ENCODE measurements at regions not wholly inside any gene's neighbourhood (a gene's known extent, or its start where the extent isn't known, plus 50 kb on each side); places are given as distances from the start of the nearest gene placed in this dataset.

DNA sequence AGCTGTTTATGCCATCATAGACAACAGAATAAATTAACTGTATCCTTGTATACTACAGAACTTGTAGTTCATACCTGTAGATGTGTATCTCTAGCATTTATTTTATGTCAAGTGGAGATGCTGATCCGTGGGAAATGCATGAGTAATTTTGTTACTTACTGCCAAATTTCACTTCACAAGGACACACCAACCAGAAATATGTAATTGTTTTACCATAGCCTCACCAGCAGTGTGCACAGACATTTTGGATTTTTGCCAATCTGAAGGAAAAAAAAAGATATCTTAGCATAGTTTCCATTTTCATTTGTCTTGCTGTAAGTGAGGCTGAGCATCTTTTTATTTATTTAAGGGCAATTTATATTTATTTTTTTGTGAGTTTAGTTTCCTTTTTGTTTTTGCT, 265.1 kb upstream of the OSR1 start:
- TF ChIP-seq CTCF (IDR thresholded peaks at IDR 0.05; ENCODE audit: low read length) (no peak), EZH2 (IDR thresholded peaks at IDR 0.05; ENCODE audit: borderline replicate concordance, low read length) (no peak)

All from OCI-LY1 (cell line).